ENCODE measurements at regions not wholly inside any gene's neighbourhood (a gene's known extent, or its start where the extent isn't known, plus 50 kb on each side); places are given as distances from the start of the nearest gene placed in this dataset.
"Not testable (repeated sequence)": the region's sequence is repeated elsewhere in the genome, so short reads cannot be mapped to it uniquely, and the experiment has no call there.

GRCh38 chr13:44855860-44856259 is 133.4 kb downstream of the NUFIP1 start:
- no peak overlapping the region for H3K4me3 ChIP-seq (ENCODE audit: low read depth, low read length)
- CTCF ChIA-PET, result no interaction called here
- no peak for TF ChIP-seq CTCF (IDR thresholded peaks at IDR 0.05; ENCODE audit: insufficient read depth, low read length, missing control alignments)
- DNase-seq (ENCODE audit: low read depth, low spot score), result no peak
- POLR2A ChIA-PET, result no interaction called here

DNA sequence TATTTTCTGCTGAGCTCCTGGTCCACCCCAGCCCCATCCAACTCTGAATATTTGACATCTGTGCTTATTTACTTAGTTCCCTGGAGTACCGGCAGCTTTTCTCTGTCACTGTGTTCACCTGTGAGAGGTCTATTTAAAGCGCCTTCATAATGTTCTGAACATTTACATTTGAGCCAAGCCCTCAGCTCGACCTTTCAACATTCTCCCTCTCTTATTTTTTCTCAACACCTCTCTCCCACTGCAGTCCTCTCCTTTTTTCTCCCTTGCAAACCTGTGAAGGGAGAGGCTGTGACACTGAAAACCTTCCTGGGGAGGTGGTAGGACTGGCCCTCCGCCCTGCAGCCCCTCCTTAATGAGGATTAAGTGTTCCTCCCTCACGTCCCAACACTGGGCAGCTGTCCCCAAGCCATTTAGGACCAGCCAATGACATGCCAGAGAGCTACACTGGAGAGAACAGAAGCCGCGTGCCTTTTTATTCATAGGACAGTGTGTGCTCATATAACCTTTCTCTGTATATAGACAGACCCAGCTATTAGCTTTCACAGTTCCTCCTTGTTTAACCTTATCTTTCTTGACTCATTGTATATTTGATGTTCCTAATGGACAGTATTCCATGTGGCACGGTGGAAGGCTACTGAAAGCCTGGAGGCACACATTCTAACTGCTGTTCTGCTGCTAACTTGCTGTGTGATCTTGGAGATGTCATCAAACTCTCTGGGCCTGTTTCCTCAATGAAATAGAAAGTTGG is 134.8 kb downstream of the NUFIP1 start:
- POLR2A ChIA-PET, result no interaction called here
- TF ChIP-seq CTCF (IDR thresholded peaks at IDR 0.05; ENCODE audit: insufficient read depth, low read length, missing control alignments), result no peak
- CTCF ChIA-PET, result interaction anchor here (0.7 kb wide), 1 partner anchor 18 kb away, joined by 3 read pairs; no protein-coding TSS in a partner anchor
- no peak for DNase-seq (ENCODE audit: low read depth, low spot score)
- H3K4me3 ChIP-seq (ENCODE audit: low read depth, low read length), result no peak overlapping the region

- POLR2A ChIA-PET, result no interaction called here
- no peak for DNase-seq (ENCODE audit: low read depth, low spot score)
- no peak for TF ChIP-seq CTCF (IDR thresholded peaks at IDR 0.05; ENCODE audit: insufficient read depth, low read length, missing control alignments)
- CTCF ChIA-PET, result no interaction called here
- no peak overlapping the region for H3K4me3 ChIP-seq (ENCODE audit: low read depth, low read length)
These were observed 135.6 kb downstream of the NUFIP1 start for GRCh38 chr13:44853641-44854040.

DNA sequence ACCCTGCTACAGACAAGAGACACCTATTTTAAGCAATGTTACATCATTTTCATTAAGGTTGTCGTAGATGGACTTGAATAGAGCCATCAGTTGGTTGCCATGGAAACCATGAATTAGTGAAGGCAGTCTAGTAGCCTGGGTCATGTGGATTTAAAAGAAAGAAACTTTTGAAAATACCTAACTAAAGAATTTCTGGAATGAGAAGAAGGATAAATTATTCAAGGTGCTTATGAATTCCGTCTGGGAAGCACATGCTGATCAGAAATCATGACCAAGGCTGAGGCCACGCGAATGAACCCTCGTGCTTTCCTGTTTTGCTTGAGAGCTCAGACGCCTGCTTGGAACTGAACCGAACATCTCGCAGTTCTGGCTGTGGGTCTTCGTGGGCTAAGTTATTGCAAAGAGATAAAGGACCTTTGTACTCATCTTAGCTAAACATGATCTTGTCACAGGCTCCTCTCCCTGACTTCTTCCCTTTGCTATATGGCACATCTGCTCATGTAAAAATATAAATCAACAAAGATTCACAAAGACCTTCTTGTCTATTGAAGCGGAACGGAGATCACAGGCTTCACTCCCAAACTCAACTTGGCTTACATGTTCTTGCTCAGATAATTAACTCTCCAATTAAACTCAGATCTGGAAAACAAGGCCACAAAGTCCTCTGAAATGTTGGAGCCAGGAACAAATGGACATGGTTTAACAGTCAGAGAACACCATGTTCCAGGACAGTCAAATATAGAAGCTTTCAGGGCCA is 140.2 kb downstream of the NUFIP1 start:
- POLR2A ChIA-PET, result no interaction called here
- CTCF ChIA-PET, result interaction anchor here (1.7 kb wide), 1 partner anchor 366 kb away, joined by 7 read pairs; no protein-coding TSS in a partner anchor
- DNase-seq (ENCODE audit: low read depth, low spot score), result no peak
- H3K4me3 ChIP-seq (ENCODE audit: low read depth, low read length), result no peak overlapping the region
- TF ChIP-seq CTCF (IDR thresholded peaks at IDR 0.05; ENCODE audit: insufficient read depth, low read length, missing control alignments), result no peak

DNA sequence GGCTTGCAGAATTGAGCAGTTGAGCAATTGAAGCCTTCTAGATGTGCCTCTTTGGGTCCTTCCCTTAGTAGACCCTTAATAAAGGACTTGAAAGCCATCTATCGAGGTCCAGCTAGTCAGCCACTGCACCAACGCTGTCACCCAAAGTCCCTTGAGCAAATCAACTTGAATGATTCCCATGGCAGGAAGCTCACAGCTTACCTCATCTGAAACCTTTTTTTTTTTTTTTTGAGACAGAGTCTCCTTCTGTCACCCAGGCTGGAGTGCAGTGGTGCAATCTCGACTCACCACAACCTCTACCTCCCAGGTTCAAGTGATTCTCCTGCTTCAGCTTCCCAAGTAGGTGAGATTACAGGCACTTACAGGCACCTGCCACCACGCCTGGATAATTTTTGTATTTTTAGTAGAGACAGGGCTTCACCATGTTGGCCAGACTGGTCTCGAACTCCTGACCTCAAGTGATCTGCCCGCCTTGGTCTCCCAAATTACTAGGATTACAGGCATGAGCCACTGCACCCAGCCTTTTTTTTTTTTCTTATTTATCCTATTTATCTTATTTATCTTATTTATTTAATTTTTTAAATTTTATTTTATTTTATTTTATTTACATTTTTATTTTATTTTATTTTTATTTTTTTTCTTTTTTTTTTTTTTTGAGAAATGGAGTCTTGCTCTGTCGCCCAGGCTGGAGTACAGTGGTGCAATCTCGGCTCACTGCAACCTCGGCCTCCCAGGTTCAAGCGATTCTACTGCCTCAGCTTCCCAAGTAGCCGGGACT is 143.8 kb downstream of the NUFIP1 start:
- POLR2A ChIA-PET, CTCF ChIA-PET: not testable (repeated sequence)

DNA sequence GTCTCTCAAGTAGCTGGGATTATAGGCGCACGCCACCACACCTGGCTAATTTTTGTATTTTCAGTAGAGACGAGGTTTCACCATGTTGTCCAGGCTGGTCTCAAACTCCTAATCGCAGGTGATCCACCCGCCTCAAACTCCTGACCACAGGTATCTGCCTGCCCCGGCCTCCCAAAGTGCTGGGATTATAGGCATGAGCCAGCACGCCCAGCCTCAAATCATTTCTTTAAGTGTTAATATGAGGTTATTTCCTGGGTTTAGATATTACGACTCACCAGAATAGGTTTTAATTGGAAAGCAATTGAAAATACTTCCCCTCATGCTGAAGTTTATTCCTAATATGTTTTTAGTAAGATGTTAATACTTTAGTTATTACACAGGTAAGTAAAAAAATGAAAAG is 144.5 kb downstream of the NUFIP1 start:
- H3K4me3 ChIP-seq (ENCODE audit: low read depth, low read length), result no peak overlapping the region
- ChIA-PET POLR2A (no interaction called here), CTCF (no interaction called here)
- DNase-seq (ENCODE audit: low read depth, low spot score), result no peak
- TF ChIP-seq CTCF (IDR thresholded peaks at IDR 0.05; ENCODE audit: insufficient read depth, low read length, missing control alignments), result no peak

More for the DNA sequence above, 143.8 kb downstream of the NUFIP1 start:
- H3K4me3 ChIP-seq (ENCODE audit: low read depth, low read length); DNase-seq (ENCODE audit: low read depth, low spot score): not testable (repeated sequence)
